Keratinocyte (primary cell): ENCODE measurements at regions not wholly inside any gene's neighbourhood (a gene's known extent, or its start where the extent isn't known, plus 50 kb on each side); places are given as distances from the start of the nearest gene placed in this dataset.

Experiments
- DNase-seq: peaks from one replicate; pipeline ENCODE4 v3.0.0-alpha.2; 2011; ENCODE audit warnings: low read depth, missing footprints, low spot score
- FAIRE-seq: peaks from 2 replicates; lab custom pipeline; 2011; peaks lifted over from hg19 to GRCh38; lab: Jason Lieb, UNC
- H2AFZ ChIP-seq: 2 replicates; pipeline ENCODE4 v1.6.0; 2012; ENCODE audit warnings: low read length, control low read depth, inconsistent platforms; ENCODE audit not compliant: control insufficient read depth
- H3K27ac ChIP-seq: 2 replicates; pipeline ENCODE4 v1.5.1; 2011; ENCODE audit warnings: low read length; ENCODE audit not compliant: control insufficient read depth, insufficient read depth
- H3K27me3 ChIP-seq: 3 replicates; pipeline ENCODE4 v1.6.0; 2011; ENCODE audit warnings: low read length; ENCODE audit not compliant: control insufficient read depth, insufficient read depth; ENCODE audit errors: extremely low read depth
- H3K36me3 ChIP-seq, 2 experiments: 2 replicates in 1 of 2; 3 replicates in 1 of 2; pipeline ENCODE4 v1.5.1; 2011; ENCODE audit warnings: low read length in 2 of 2, mild to moderate bottlenecking in 1 of 2; ENCODE audit not compliant: control insufficient read depth in 2 of 2, insufficient read depth in 2 of 2; ENCODE audit errors: extremely low read depth in 1 of 2
- H3K4me1 ChIP-seq: 3 replicates; pipeline ENCODE4 v1.5.1; 2011; ENCODE audit warnings: low read length; ENCODE audit not compliant: control insufficient read depth, insufficient read depth; ENCODE audit errors: extremely low read depth
- H3K4me2 ChIP-seq: 3 replicates; pipeline ENCODE4 v1.6.0; 2011; ENCODE audit warnings: low read depth, low read length; ENCODE audit not compliant: control insufficient read depth, insufficient read depth; ENCODE audit errors: extremely low read depth
- H3K4me3 ChIP-seq, 3 experiments: fragments of 200-600 bp in 1 of 3; sonication (generic) in 1 of 3; 2 replicates in 2 of 3; 3 replicates in 1 of 3; pipeline ENCODE4 v1.5.1; 2011 to 2016; ENCODE audit warnings: low read length in 3 of 3, mild to moderate bottlenecking in 3 of 3, control low read depth in 2 of 3, inconsistent platforms in 1 of 3, low read depth in 1 of 3, mixed read lengths in 1 of 3, mixed run types in 1 of 3, moderate library complexity in 1 of 3; ENCODE audit not compliant: control insufficient read depth in 2 of 3, insufficient read depth in 2 of 3; ENCODE audit errors: extremely low read depth in 1 of 3
- H3K79me2 ChIP-seq: 2 replicates; pipeline ENCODE4 v1.6.0; 2012; ENCODE audit warnings: low read length; ENCODE audit not compliant: control insufficient read depth, insufficient read depth
- H3K9ac ChIP-seq: 3 replicates; pipeline ENCODE4 v1.6.0; 2011; ENCODE audit warnings: low read length; ENCODE audit not compliant: control insufficient read depth, insufficient read depth; ENCODE audit errors: extremely low read depth
- H3K9me1 ChIP-seq: 3 replicates; pipeline ENCODE4 v1.6.0; 2011; ENCODE audit warnings: low read length; ENCODE audit not compliant: control insufficient read depth, insufficient read depth; ENCODE audit errors: extremely low read depth
- H3K9me3 ChIP-seq: 2 replicates; pipeline ENCODE4 v1.5.1; 2012; ENCODE audit warnings: low read depth, low read length; ENCODE audit not compliant: control insufficient read depth
- H4K20me1 ChIP-seq: 3 replicates; pipeline ENCODE4 v1.6.0; 2011; ENCODE audit warnings: low read length; ENCODE audit not compliant: control insufficient read depth, insufficient read depth; ENCODE audit errors: extremely low read depth
- CTCF ChIP-seq, 3 experiments: IDR thresholded peaks in 1 of 3; conservative IDR thresholded peaks in 1 of 3; optimal IDR thresholded peaks in 1 of 3; 2 replicates in 2 of 3; 3 replicates in 1 of 3; pipeline versions ENCODE3 to v1.5.1; 2011; ENCODE audit warnings: low read length in 3 of 3, mild to moderate bottlenecking in 3 of 3, moderate library complexity in 2 of 3, control low read depth in 1 of 3, inconsistent platforms in 1 of 3; ENCODE audit not compliant: insufficient read depth in 2 of 3; ENCODE audit errors: extremely low read depth in 1 of 3
- EZH2 ChIP-seq: IDR thresholded peaks from one replicate; pipeline ENCODE4 v1.6.1; 2012; ENCODE audit warnings: inconsistent platforms, mild to moderate bottlenecking, low read length, moderate library complexity
- dilution Hi-C: fragments of 300-500 bp; cut with MboI; formaldehyde crosslinking; loops from one replicate; pipeline ENCODE4 v1.7.0; 2020; ENCODE audit warnings: low sequenced_read_pairs; ENCODE audit not compliant: extremely low pct_ligation_motif_present

- Histone ChIP-seq H3K36me3 (no peaks in the 10 kb centered on the region), H2AFZ (no peak overlapping the region), H3K4me1 (no peaks in the 10 kb centered on the region), H3K79me2 (no peaks in the 10 kb centered on the region), H4K20me1 (no peaks in the 10 kb centered on the region), H3K4me3 (no peak overlapping the region), H3K27ac (no peak overlapping the region), H3K27me3 (no peaks in the 10 kb centered on the region), H3K4me2 (no peak overlapping the region), H3K9ac (no peak overlapping the region), H3K9me3 (no peaks in the 10 kb centered on the region), H3K9me1 (no peaks in the 10 kb centered on the region)
- dilution Hi-C loops: no loop called here
- DNase-seq (no peak), FAIRE-seq (no peak)
- no peak for TF ChIP-seq EZH2
- no peak for TF ChIP-seq CTCF (optimal IDR thresholded peaks at IDR 0.05 in 1 of 3, IDR thresholded peaks at IDR 0.05 in 1 of 3, conservative IDR thresholded peaks at IDR 0.05 in 1 of 3; ENCODE audit: extremely low read depth in 1 of 3, insufficient read depth in 2 of 3, low read length in 3 of 3)
Measured at GRCh38 chr11:115930291-115930690, 426.1 kb upstream of the CADM1 start.

GRCh38 chr11:115929618-115930129, 425.5 kb upstream of the CADM1 start:
- Histone ChIP-seq H3K4me2 (no peak overlapping the region), H3K27me3 (no peaks in the 10 kb centered on the region), H3K9me1 (no peaks in the 10 kb centered on the region), H3K27ac (no peak overlapping the region), H3K79me2 (no peaks in the 10 kb centered on the region), H3K4me1 (no peaks in the 10 kb centered on the region), H4K20me1 (no peaks in the 10 kb centered on the region), H3K36me3 (no peaks in the 10 kb centered on the region), H3K9me3 (no peaks in the 10 kb centered on the region), H3K9ac (no peak overlapping the region), H3K4me3 (no peak overlapping the region), H2AFZ (no peak overlapping the region)
- DNase-seq (no peak), FAIRE-seq (no peak)
- TF ChIP-seq CTCF (optimal IDR thresholded peaks at IDR 0.05 in 1 of 3, IDR thresholded peaks at IDR 0.05 in 1 of 3, conservative IDR thresholded peaks at IDR 0.05 in 1 of 3; ENCODE audit: extremely low read depth in 1 of 3, insufficient read depth in 2 of 3, low read length in 3 of 3): no peak
- dilution Hi-C loops: no loop called here
